Adrenal gland (tissue), 5 donors: ENCODE measurements at regions not wholly inside any gene's neighbourhood (a gene's known extent, or its start where the extent isn't known, plus 50 kb on each side); places are given as distances from the start of the nearest gene placed in this dataset.

ENCODE experiments used
- CTCF ChIP-seq, 6 experiments: fragments of 450-650 bp in 4 of 6; fragments of 200-600 bp in 2 of 6; sonication (generic) in 1 of 6; IDR thresholded peaks; 1 replicate in 5 of 6; 2 replicates in 1 of 6; pipeline versions ENCODE4 v1.5.1 to v1.8.0; 2016 to 2021; ENCODE audit warnings: antibody characterized with exemption in 6 of 6, mild to moderate bottlenecking in 2 of 6, moderate library complexity in 1 of 6
- POLR2A ChIP-seq, 2 donors: fragments of 450-650 bp; IDR thresholded peaks; one replicate each; pipeline ENCODE4 v1.6.1; 2017; ENCODE audit warnings: antibody characterized with exemption in 2 of 2, mild to moderate bottlenecking in 2 of 2, moderate library complexity in 1 of 2
- donor health status: DM: no; HTN: no; CAD: no.

GRCh38 chr7:45328403-45328981 lies 170.9 kb downstream of the RAMP3 start:
- no peak for TF ChIP-seq POLR2A (IDR thresholded peaks at IDR 0.05)
- no peak for TF ChIP-seq CTCF (IDR thresholded peaks at IDR 0.05)
